ENCODE measurements at regions not wholly inside any gene's neighbourhood (a gene's known extent, or its start where the extent isn't known, plus 50 kb on each side); places are given as distances from the start of the nearest gene placed in this dataset.

GRCh38 chr3:76178412-76178811 lies 393.1 kb upstream of the ZNF717 start:
- DNase-seq (no peak), ATAC-seq (ENCODE audit: low read depth) (no peak)
- H2AFZ ChIP-seq (ENCODE audit: insufficient read depth, low read depth, low read length, poor library complexity, severe bottlenecking): no peak overlapping the region
- no peak overlapping the region for H3K4me2 ChIP-seq (replicated peaks; ENCODE audit: low read depth, low read length, poor library complexity, severe bottlenecking)
- POLR2A ChIA-PET: no interaction called here
- H3K27ac ChIP-seq (ENCODE audit: low read length in 2 of 2): no peak overlapping the region
- 84% methylated on average over 2 of the region's 3 CpGs for WGBS (ENCODE audit: insufficient coverage)
- no peaks in the 10 kb centered on the region for H3K36me3 ChIP-seq (replicated peaks in 1 of 2; ENCODE audit: control extremely low read depth in 1 of 2, control insufficient read depth in 1 of 2, extremely low read depth in 1 of 2, insufficient read depth in 2 of 2, low read length in 1 of 2)
- no peaks in the 10 kb centered on the region for H3K27me3 ChIP-seq (replicated peaks in 1 of 4; ENCODE audit: control extremely low read depth in 1 of 4, control insufficient read depth in 3 of 4, insufficient read depth in 4 of 4, low read length in 3 of 4)
- H3K27me3 Mint-ChIP-seq: no peaks in the 10 kb centered on the region
- no peak overlapping the region for H3K27ac Mint-ChIP-seq
- H3K79me2 ChIP-seq (ENCODE audit: control insufficient read depth, insufficient read depth, low read length): no peaks in the 10 kb centered on the region
- no peak overlapping the region for H3K4me3 Mint-ChIP-seq
- intact Hi-C loops (cut with micrococcal nuclease): no loop called here
- CTCF ChIA-PET: no interaction called here
- peaks cover 9% of the 10 kb centered on the region for H3K9me3 Mint-ChIP-seq (ENCODE audit: insufficient read depth)
- no peaks in the 10 kb centered on the region for H4K20me1 ChIP-seq (ENCODE audit: control insufficient read depth, insufficient read depth, low read length, poor library complexity, severe bottlenecking)
- H3K9ac ChIP-seq (ENCODE audit: low read length): no peak overlapping the region
- H3K9me3 ChIP-seq (ENCODE audit: control extremely low read depth in 1 of 3, control insufficient read depth in 2 of 3, insufficient read depth in 1 of 3, low read length in 2 of 3): no peaks in the 10 kb centered on the region
- no peak overlapping the region for H3K4me3 ChIP-seq (ENCODE audit: control extremely low read depth in 1 of 5, extremely low read depth in 1 of 5, insufficient read depth in 1 of 5, low read depth in 2 of 5, low read length in 4 of 5)
- no peaks in the 10 kb centered on the region for H3K4me1 ChIP-seq (ENCODE audit: control insufficient read depth in 2 of 2, insufficient read depth in 2 of 2, low read length in 2 of 2)
- no peaks in the 10 kb centered on the region for H3K4me1 Mint-ChIP-seq
- TF ChIP-seq CTCF (IDR thresholded peaks at IDR 0.05) (no peak), EZH2 (IDR thresholded peaks at IDR 0.05; ENCODE audit: borderline replicate concordance, insufficient read depth, low read depth, low read length, poor library complexity, severe bottlenecking) (no peak)

- no peaks in the 10 kb centered on the region for H3K27me3 Mint-ChIP-seq
- intact Hi-C loops (cut with micrococcal nuclease): no loop called here
- no CpG with 5 or more reads among the region's 2 CpGs for WGBS (ENCODE audit: insufficient coverage)
These were observed 395.9 kb upstream of the ZNF717 start for GRCh38 chr3:76181213-76181612.

More at GRCh38 chr3:76181213-76181612, 395.9 kb upstream of the ZNF717 start:
- H3K4me2 ChIP-seq (replicated peaks; ENCODE audit: low read depth, low read length, poor library complexity, severe bottlenecking): no peak overlapping the region
- no peaks in the 10 kb centered on the region for H3K4me1 ChIP-seq (ENCODE audit: control insufficient read depth in 2 of 2, insufficient read depth in 2 of 2, low read length in 2 of 2)
- no peak overlapping the region for H3K4me3 Mint-ChIP-seq
- H3K4me1 Mint-ChIP-seq: no peaks in the 10 kb centered on the region
- H3K9me3 ChIP-seq (ENCODE audit: control extremely low read depth in 1 of 3, control insufficient read depth in 2 of 3, insufficient read depth in 1 of 3, low read length in 2 of 3): no peaks in the 10 kb centered on the region
- POLR2A ChIA-PET: no interaction called here
- ATAC-seq (ENCODE audit: low read depth): no peak
- H3K9me3 Mint-ChIP-seq (ENCODE audit: insufficient read depth): peaks cover 5% of the 10 kb centered on the region
- no peak overlapping the region for H3K4me3 ChIP-seq (ENCODE audit: control extremely low read depth in 1 of 5, extremely low read depth in 1 of 5, insufficient read depth in 1 of 5, low read depth in 2 of 5, low read length in 4 of 5)
- CTCF ChIA-PET: no interaction called here
- no peak overlapping the region for H3K9ac ChIP-seq (ENCODE audit: low read length)
- H3K79me2 ChIP-seq (ENCODE audit: control insufficient read depth, insufficient read depth, low read length): no peaks in the 10 kb centered on the region
- H3K27ac Mint-ChIP-seq: no peak overlapping the region
- H3K27me3 ChIP-seq (replicated peaks in 1 of 4; ENCODE audit: control extremely low read depth in 1 of 4, control insufficient read depth in 3 of 4, insufficient read depth in 4 of 4, low read length in 3 of 4): no peaks in the 10 kb centered on the region
- TF ChIP-seq EZH2 (IDR thresholded peaks at IDR 0.05; ENCODE audit: borderline replicate concordance, insufficient read depth, low read depth, low read length, poor library complexity, severe bottlenecking) (no peak), CTCF (IDR thresholded peaks at IDR 0.05) (no peak)
- H3K27ac ChIP-seq (ENCODE audit: low read length in 2 of 2): no peak overlapping the region
- H3K36me3 ChIP-seq (replicated peaks in 1 of 2; ENCODE audit: control extremely low read depth in 1 of 2, control insufficient read depth in 1 of 2, extremely low read depth in 1 of 2, insufficient read depth in 2 of 2, low read length in 1 of 2): no peaks in the 10 kb centered on the region
- H2AFZ ChIP-seq (ENCODE audit: insufficient read depth, low read depth, low read length, poor library complexity, severe bottlenecking): no peak overlapping the region
- DNase-seq: no peak
- H4K20me1 ChIP-seq (ENCODE audit: control insufficient read depth, insufficient read depth, low read length, poor library complexity, severe bottlenecking): no peaks in the 10 kb centered on the region
